Gastroesophageal sphincter (tissue), 3 donors: ENCODE measurements at regions not wholly inside any gene's neighbourhood (a gene's known extent, or its start where the extent isn't known, plus 50 kb on each side); places are given as distances from the start of the nearest gene placed in this dataset.

ENCODE experiments used
- POLR2A ChIP-seq, 2 donors: fragments of 450-650 bp; IDR thresholded peaks; one replicate each; pipeline ENCODE4 v1.6.1; 2017; ENCODE audit warnings: antibody characterized with exemption in 2 of 2, mild to moderate bottlenecking in 2 of 2, moderate library complexity in 1 of 2
- POLR2AphosphoS5 ChIP-seq: sonication (generic); formaldehyde crosslinking; IDR thresholded peaks from one replicate; pipeline ENCODE4 v1.6.1; 2017; ENCODE audit warnings: antibody characterized with exemption
- TF ChIP-seq, protein P1 (sequence below), 4 experiments: fragments of 200-600 bp in 2 of 4; fragments of 450-650 bp in 2 of 4; sonication (generic) in 1 of 4; IDR thresholded peaks; one replicate each; pipeline ENCODE4 v1.5.1; 2017 to 2019; ENCODE audit warnings: antibody characterized with exemption in 4 of 4, mild to moderate bottlenecking in 2 of 4, moderate library complexity in 2 of 4

DNA sequence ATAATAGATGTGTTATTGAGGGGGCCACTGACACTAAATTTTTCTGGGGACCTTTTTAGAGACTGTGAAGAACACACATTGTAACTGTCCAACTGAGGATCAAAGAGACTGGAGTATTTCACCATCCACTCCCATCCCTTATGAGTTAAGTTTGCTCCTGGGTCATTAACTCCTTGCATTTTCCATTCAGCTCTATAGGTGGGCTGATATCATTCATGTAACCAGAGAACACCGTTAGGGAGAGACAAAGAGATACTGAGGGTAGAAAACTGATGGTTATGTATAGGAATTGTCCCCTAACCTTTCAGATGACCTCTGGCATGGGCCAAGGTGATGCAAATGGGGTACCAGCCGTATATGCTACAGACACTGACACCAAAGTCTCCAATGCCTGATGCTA is 142.4 kb upstream of the TLR4 start:
- TF ChIP-seq, protein P1, sequence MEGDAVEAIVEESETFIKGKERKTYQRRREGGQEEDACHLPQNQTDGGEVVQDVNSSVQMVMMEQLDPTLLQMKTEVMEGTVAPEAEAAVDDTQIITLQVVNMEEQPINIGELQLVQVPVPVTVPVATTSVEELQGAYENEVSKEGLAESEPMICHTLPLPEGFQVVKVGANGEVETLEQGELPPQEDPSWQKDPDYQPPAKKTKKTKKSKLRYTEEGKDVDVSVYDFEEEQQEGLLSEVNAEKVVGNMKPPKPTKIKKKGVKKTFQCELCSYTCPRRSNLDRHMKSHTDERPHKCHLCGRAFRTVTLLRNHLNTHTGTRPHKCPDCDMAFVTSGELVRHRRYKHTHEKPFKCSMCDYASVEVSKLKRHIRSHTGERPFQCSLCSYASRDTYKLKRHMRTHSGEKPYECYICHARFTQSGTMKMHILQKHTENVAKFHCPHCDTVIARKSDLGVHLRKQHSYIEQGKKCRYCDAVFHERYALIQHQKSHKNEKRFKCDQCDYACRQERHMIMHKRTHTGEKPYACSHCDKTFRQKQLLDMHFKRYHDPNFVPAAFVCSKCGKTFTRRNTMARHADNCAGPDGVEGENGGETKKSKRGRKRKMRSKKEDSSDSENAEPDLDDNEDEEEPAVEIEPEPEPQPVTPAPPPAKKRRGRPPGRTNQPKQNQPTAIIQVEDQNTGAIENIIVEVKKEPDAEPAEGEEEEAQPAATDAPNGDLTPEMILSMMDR (IDR thresholded peaks at IDR 0.05) = no peak
- TF ChIP-seq POLR2A (IDR thresholded peaks at IDR 0.05) (no peak), POLR2AphosphoS5 (no peak)
